Activated naive CD8-positive, alpha-beta T cell treated with anti-CD3 and anti-CD28 coated beads, Interleukin-2, amount 50 U/mL, for 24 hours (primary cell): ENCODE measurements at regions not wholly inside any gene's neighbourhood (a gene's known extent, or its start where the extent isn't known, plus 50 kb on each side); places are given as distances from the start of the nearest gene placed in this dataset.

Experiments used
- ATAC-seq: fragments of 150-1000 bp; cut with Tn5 transposase; one replicate; pipeline ENCODE4 v1.10.0; 2021
- DNase-seq: peaks from one replicate; pipeline ENCODE4 v3.0.0; 2021
- H3K27ac Mint-ChIP-seq: one replicate; pipeline ENCODE4 v1.8.0; 2021; ENCODE audit warnings: mild to moderate bottlenecking, mixed read lengths
- H3K27me3 Mint-ChIP-seq: one replicate; pipeline ENCODE4 v1.8.0; 2021; ENCODE audit warnings: mixed read lengths
- H3K36me3 Mint-ChIP-seq: one replicate; pipeline ENCODE4 v1.8.0; 2021; ENCODE audit warnings: low read depth, mixed read lengths
- H3K4me1 Mint-ChIP-seq: one replicate; pipeline ENCODE4 v1.8.0; 2021; ENCODE audit warnings: mixed read lengths
- H3K4me3 Mint-ChIP-seq: one replicate; pipeline ENCODE4 v1.8.0; 2021; ENCODE audit warnings: mild to moderate bottlenecking, moderate library complexity, mixed read lengths
- H3K9me3 Mint-ChIP-seq: one replicate; pipeline ENCODE4 v1.8.0; 2021; ENCODE audit warnings: mixed read lengths

GRCh38 chr1:13908128-13908527 lies 208.1 kb downstream of the PRDM2 start:
- Mint-ChIP-seq H3K36me3 (no peaks in the 10 kb centered on the region), H3K27me3 (no peaks in the 10 kb centered on the region), H3K4me3 (no peak overlapping the region), H3K9me3 (no peaks in the 10 kb centered on the region), H3K27ac (no peak overlapping the region), H3K4me1 (no peaks in the 10 kb centered on the region)
- DNase-seq: no peak
- no peak for ATAC-seq

GRCh38 chr1:13911697-13912619 lies 212.0 kb downstream of the PRDM2 start:
- H3K27ac Mint-ChIP-seq: no peak overlapping the region

GRCh38 chr1:13913396-13913795 lies 213.4 kb downstream of the PRDM2 start:
- Mint-ChIP-seq H3K27ac (no peak overlapping the region), H3K4me3 (no peak overlapping the region), H3K9me3 (no peaks in the 10 kb centered on the region), H3K27me3 (peaks cover 1% of the 10 kb centered on the region), H3K4me1 (no peaks in the 10 kb centered on the region), H3K36me3 (no peaks in the 10 kb centered on the region)
- DNase-seq (no peak), ATAC-seq (no peak)

More at GRCh38 chr1:13911697-13912619, 212.0 kb downstream of the PRDM2 start:
- DNase-seq: no peak
- peaks cover 1% of the 10 kb centered on the region for H3K27me3 Mint-ChIP-seq
- H3K4me1 Mint-ChIP-seq: no peaks in the 10 kb centered on the region
- H3K4me3 Mint-ChIP-seq: no peak overlapping the region
- no peaks in the 10 kb centered on the region for H3K36me3 Mint-ChIP-seq
- H3K9me3 Mint-ChIP-seq: no peaks in the 10 kb centered on the region
- ATAC-seq: no peak

- peaks cover 7% of the 10 kb centered on the region for H3K9me3 Mint-ChIP-seq
- H3K4me3 Mint-ChIP-seq: no peak overlapping the region
- no peak for DNase-seq
- H3K27ac Mint-ChIP-seq: no peak overlapping the region
- ATAC-seq: no peak
- H3K4me1 Mint-ChIP-seq: no peaks in the 10 kb centered on the region
- H3K27me3 Mint-ChIP-seq: peaks cover 5% of the 10 kb centered on the region
- no peaks in the 10 kb centered on the region for H3K36me3 Mint-ChIP-seq
Measured at GRCh38 chr1:13916530-13916929, 216.5 kb downstream of the PRDM2 start.

GRCh38 chr1:13917607-13918006 lies 217.6 kb downstream of the PRDM2 start:
- ATAC-seq (no peak), DNase-seq (no peak)
- Mint-ChIP-seq H3K36me3 (no peaks in the 10 kb centered on the region), H3K9me3 (peaks cover 7% of the 10 kb centered on the region), H3K27me3 (peaks cover 5% of the 10 kb centered on the region), H3K4me1 (no peaks in the 10 kb centered on the region), H3K4me3 (no peak overlapping the region), H3K27ac (no peak overlapping the region)

- Mint-ChIP-seq H3K9me3 (peaks cover 7% of the 10 kb centered on the region), H3K27ac (no peak overlapping the region), H3K36me3 (no peaks in the 10 kb centered on the region), H3K4me3 (no peak overlapping the region), H3K27me3 (peaks cover 11% of the 10 kb centered on the region), H3K4me1 (no peaks in the 10 kb centered on the region)
- DNase-seq: no peak
- no peak for ATAC-seq
Measured at GRCh38 chr1:13918862-13919261, 218.9 kb downstream of the PRDM2 start.

GRCh38 chr1:13921190-13921589 lies 221.2 kb downstream of the PRDM2 start:
- no peaks in the 10 kb centered on the region for H3K4me1 Mint-ChIP-seq
- H3K4me3 Mint-ChIP-seq: no peak overlapping the region
- ATAC-seq: no peak
- peaks cover 16% of the 10 kb centered on the region for H3K27me3 Mint-ChIP-seq
- peaks cover 7% of the 10 kb centered on the region for H3K9me3 Mint-ChIP-seq
- no peak for DNase-seq
- H3K27ac Mint-ChIP-seq: no peak overlapping the region
- no peaks in the 10 kb centered on the region for H3K36me3 Mint-ChIP-seq

- Mint-ChIP-seq H3K9me3 (peaks cover 7% of the 10 kb centered on the region), H3K4me3 (no peak overlapping the region), H3K36me3 (no peaks in the 10 kb centered on the region), H3K4me1 (no peaks in the 10 kb centered on the region), H3K27me3 (peaks cover 16% of the 10 kb centered on the region), H3K27ac (no peak overlapping the region)
- no peak for ATAC-seq
- no peak for DNase-seq
Measured at GRCh38 chr1:13922466-13923110, 222.6 kb downstream of the PRDM2 start.

GRCh38 chr1:13926556-13926955 lies 226.6 kb downstream of the PRDM2 start:
- H3K27me3 Mint-ChIP-seq: peaks cover 15% of the 10 kb centered on the region
- DNase-seq (no peak), ATAC-seq (no peak)
- H3K4me1 Mint-ChIP-seq: no peaks in the 10 kb centered on the region
- no peaks in the 10 kb centered on the region for H3K9me3 Mint-ChIP-seq
- no peak overlapping the region for H3K27ac Mint-ChIP-seq
- no peaks in the 10 kb centered on the region for H3K36me3 Mint-ChIP-seq
- H3K4me3 Mint-ChIP-seq: no peak overlapping the region

GRCh38 chr1:13927736-13928135 lies 227.7 kb downstream of the PRDM2 start:
- no peak overlapping the region for H3K27ac Mint-ChIP-seq
- H3K36me3 Mint-ChIP-seq: no peaks in the 10 kb centered on the region
- H3K27me3 Mint-ChIP-seq: peaks cover 15% of the 10 kb centered on the region
- no peak overlapping the region for H3K4me3 Mint-ChIP-seq
- ATAC-seq: no peak
- DNase-seq: no peak
- no peaks in the 10 kb centered on the region for H3K9me3 Mint-ChIP-seq
- H3K4me1 Mint-ChIP-seq: no peaks in the 10 kb centered on the region

GRCh38 chr1:13929313-13929712 lies 229.3 kb downstream of the PRDM2 start:
- no peak overlapping the region for H3K4me3 Mint-ChIP-seq
- no peak overlapping the region for H3K27ac Mint-ChIP-seq
- no peaks in the 10 kb centered on the region for H3K4me1 Mint-ChIP-seq
- no peak for DNase-seq
- no peaks in the 10 kb centered on the region for H3K36me3 Mint-ChIP-seq
- peaks cover 8% of the 10 kb centered on the region for H3K27me3 Mint-ChIP-seq
- no peaks in the 10 kb centered on the region for H3K9me3 Mint-ChIP-seq
- ATAC-seq: no peak

- Mint-ChIP-seq H3K27me3 (peaks cover 8% of the 10 kb centered on the region), H3K36me3 (no peaks in the 10 kb centered on the region), H3K4me3 (no peak overlapping the region), H3K4me1 (no peaks in the 10 kb centered on the region), H3K27ac (no peak overlapping the region), H3K9me3 (no peaks in the 10 kb centered on the region)
- ATAC-seq (no peak), DNase-seq (peak; percentile 23)
Measured at GRCh38 chr1:13930151-13930550, 230.2 kb downstream of the PRDM2 start.

- H3K36me3 Mint-ChIP-seq: no peaks in the 10 kb centered on the region
- no peaks in the 10 kb centered on the region for H3K9me3 Mint-ChIP-seq
- no peak overlapping the region for H3K27ac Mint-ChIP-seq
- no peak for DNase-seq
- no peak for ATAC-seq
- H3K4me1 Mint-ChIP-seq: no peaks in the 10 kb centered on the region
- peaks cover 4% of the 10 kb centered on the region for H3K27me3 Mint-ChIP-seq
- H3K4me3 Mint-ChIP-seq: no peak overlapping the region
Measured at GRCh38 chr1:13931226-13931625, 231.2 kb downstream of the PRDM2 start.

- Mint-ChIP-seq H3K4me1 (no peaks in the 10 kb centered on the region), H3K27me3 (peaks cover 13% of the 10 kb centered on the region), H3K9me3 (no peaks in the 10 kb centered on the region), H3K36me3 (no peaks in the 10 kb centered on the region), H3K27ac (no peak overlapping the region), H3K4me3 (no peak overlapping the region)
- ATAC-seq: no peak
- no peak for DNase-seq
Measured at GRCh38 chr1:13935336-13935735, 235.3 kb downstream of the PRDM2 start.

GRCh38 chr1:13941315-13941714 lies 241.3 kb downstream of the PRDM2 start:
- Mint-ChIP-seq H3K4me3 (no peak overlapping the region), H3K27me3 (peaks cover 16% of the 10 kb centered on the region), H3K4me1 (no peaks in the 10 kb centered on the region), H3K27ac (no peak overlapping the region), H3K9me3 (peaks cover 14% of the 10 kb centered on the region), H3K36me3 (no peaks in the 10 kb centered on the region)
- no peak for DNase-seq
- ATAC-seq: no peak
